Islet of Langerhans (tissue), 1 donor: ENCODE measurements at regions not wholly inside any gene's neighbourhood (a gene's known extent, or its start where the extent isn't known, plus 50 kb on each side); places are given as distances from the start of the nearest gene placed in this dataset.
A peak's percentile ranks its signal among the peaks of the same experiment; 100 is the strongest.
"Not testable (repeated sequence)": the region's sequence is repeated elsewhere in the genome, so short reads cannot be mapped to it uniquely, and the experiment has no call there.

Experiments used
- FAIRE-seq: peaks from one replicate; lab custom pipeline; 2011; peaks lifted over from hg19 to GRCh38; lab: Jason Lieb, UNC

DNA sequence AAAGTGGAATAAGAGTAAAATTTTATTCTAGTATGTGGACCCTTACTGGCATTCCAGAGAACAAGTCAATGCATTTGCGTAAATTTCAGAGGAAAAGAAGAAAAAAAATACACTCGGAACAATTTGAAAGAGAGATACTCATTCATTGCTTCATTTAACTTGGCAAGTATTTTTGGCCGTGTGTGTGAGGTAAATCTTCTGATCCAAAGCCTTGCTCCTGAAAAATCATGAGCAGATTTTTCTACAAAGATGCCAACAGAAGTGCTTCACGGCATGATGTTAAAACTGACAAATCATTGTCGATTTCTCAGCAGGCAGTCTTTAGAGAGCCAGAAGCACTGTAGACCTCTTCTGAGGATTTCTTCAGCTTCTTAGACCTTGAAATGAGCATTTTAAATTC is 194.0 kb downstream of the COX18 start:
- FAIRE-seq: no peak

DNA sequence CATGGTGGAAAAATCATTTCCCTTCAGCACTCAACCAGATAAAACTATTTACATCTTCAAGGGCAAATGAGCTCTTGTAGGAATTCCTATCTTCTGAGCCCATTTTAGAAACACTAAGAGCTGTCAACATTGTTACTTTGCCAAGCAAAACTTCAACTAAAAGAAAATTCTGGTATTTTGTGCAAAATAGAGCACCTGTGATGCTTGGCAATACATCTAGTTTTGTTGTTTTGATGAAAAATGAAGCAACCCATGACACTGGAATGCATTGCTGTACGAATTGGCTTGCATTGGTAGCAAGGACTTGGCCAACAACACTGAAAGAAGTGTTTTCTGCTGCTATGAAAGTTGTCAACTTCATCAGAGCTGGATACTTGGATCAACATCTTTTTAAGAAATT is 194.4 kb downstream of the COX18 start:
- FAIRE-seq: no peak

DNA sequence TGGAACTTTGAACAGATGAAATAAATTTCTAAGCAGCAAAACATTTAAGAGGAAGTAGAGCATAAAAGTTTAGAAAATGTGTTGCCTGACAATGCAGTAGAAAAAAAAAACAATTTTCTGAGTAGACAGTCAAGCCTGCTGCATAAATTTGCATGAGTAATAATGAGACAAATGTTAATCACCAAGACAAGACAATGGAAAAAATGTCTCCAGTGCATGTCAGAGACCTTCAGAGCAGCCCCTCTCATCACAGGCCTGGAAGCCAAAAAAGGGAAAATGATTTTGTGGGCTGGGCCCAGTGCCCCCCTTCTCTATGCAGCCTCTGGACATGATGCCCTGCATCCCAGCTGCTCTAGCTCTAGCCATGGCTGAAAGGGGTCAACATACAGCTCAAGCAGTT is 204.6 kb downstream of the COX18 start:
- FAIRE-seq: no peak

DNA sequence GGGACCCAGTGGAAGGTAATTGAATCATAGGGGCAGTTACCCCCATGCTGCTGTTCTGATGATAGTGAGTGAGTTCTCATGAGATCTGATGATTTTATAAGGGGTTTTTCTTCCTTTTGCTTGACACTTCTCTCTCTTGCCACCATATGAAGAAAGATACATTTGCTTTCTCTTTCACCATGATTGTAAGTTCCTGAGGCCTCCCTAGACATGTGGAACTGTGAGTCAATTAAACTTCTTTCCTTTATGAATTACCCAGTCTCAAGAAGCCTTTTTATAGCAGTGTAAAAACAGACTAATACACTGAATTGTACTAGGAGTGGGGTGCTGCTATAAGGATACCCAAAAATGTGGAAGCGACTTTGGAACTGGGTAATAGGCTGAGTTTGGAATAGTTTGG is 205.2 kb downstream of the COX18 start:
- FAIRE-seq: not testable (repeated sequence)

DNA sequence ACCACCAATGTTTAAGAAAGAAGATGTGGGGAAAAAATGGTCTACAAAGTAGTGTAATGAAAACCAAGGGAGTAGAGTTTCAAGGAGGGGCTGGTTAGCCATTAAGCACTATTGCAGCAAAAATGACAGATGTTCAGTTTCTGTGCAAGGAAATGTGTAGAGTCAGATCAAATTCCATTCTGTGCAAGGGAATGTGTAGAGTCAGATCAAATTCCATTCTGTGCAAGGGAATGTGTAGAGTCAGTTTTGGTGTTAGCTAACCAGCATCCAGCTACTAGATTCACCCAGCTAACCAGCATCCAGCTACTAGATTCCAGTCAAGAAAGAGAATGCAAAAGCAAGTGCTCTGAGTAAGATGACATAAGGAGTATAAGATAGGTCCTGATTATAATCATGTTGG is 208.8 kb downstream of the COX18 start:
- no peak for FAIRE-seq

DNA sequence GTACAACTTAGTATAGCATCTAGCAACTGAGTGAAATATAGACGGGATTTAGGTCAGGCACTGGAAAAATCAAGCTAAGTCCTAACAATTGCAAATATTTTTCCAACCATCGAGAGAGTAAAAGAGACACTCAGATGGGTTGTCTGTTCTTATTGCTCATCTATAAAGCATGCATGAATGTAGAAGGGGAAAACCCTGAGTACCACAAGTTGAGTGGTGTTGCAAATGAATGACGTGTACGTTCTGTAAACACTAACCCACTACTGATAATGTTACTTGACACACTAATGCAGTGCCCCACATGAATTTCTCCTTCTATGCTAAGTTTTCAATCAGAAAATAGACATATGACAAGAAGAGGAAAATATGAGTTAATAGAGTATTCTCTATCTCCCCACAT is 211.2 kb downstream of the COX18 start:
- FAIRE-seq: no peak

DNA sequence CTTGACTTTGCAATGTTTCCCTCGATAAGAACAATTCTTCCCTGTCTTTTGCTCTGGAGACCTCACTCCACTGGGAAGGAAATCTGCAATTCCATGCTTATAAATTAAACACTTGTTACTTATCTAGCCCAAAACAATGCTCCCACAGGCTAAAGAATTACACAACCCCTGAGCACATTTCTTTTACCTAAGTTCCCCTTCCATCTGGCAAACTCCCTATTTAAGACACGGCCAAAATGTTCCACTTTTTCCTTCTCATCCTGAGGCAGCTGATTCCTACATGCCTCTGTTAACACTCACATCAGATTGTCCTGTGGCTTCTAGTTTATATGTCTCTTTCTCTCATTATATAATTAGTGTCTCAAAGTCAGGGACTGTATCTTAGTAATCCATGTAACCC is 211.7 kb downstream of the COX18 start:
- no peak for FAIRE-seq

DNA sequence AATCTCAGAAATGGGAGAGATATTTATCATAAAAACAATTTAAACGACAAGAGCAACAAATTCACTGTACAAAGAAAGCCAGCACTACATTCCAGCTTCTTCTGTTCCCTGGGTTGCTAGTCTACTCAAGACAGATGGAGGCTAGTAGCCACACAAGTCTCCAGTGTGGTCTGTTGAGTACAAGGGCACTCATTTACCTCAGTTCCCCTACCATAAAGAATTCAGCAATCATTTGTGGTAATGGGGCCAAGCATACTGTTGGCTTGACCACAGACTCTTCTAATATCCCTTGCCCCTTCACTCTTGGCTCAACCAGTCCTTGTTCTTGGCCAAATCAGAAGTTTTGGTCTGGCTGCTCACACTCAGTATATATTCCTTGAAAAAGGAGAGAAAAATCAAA is 212.3 kb downstream of the COX18 start:
- no peak for FAIRE-seq

DNA sequence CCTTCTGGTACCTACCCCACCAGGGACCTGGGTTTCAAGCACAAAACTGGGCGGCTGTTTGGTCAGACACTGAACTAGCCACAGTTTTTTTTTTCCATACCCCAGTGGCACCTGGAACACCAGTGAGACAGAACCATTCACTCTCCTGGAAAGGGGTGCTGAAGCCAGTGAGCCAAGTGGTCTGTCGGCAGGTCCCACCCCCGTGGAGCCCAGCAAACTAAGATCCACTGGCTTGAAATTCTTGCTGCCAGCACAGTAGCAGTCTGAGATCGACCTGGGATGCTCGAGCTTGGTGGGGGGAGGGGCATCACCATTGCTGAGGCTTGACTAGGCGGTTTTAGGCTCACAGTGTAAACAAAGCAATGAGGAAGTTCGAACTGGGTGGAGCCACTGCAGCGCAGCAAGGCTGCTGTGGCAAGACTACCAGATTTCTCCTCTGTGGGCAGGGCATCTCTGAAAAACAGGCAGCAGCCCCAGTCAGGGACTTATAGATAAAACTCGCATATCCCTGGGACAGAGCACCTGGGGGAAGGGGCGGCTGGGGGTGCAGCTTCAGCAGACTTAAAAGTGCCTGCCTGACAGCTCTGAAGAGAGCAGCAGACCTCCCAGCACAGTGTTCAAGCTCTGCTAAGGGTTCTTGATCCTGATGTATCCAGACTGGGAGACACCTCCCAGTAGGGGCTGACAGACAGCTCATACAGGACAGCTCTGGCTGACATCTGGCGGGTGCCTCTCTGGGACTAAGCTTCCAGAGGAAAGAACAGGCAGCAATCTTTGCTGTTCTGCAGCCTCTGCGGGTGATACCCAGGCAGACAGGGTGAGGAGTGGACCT is 223.0 kb downstream of the COX18 start:
- no peak for FAIRE-seq

DNA sequence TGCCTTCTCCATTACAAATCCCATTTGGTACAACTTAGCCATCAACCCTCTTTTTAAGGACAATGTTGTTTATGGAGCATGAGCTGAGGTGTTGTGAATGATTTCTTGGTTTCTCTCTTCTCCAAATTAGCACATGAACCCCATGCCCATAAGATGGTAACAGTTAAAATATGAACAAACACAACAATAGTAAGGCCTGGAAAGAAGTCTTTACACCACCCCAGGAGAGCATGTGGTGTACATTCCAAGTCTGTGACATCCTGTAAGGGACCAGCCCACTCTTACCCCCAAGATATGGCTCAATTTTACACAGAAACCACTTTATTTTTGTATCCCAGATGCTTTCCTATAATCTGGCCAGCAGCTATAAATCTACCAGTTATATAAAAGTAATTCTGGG is 226.1 kb downstream of the COX18 start:
- no peak for FAIRE-seq

DNA sequence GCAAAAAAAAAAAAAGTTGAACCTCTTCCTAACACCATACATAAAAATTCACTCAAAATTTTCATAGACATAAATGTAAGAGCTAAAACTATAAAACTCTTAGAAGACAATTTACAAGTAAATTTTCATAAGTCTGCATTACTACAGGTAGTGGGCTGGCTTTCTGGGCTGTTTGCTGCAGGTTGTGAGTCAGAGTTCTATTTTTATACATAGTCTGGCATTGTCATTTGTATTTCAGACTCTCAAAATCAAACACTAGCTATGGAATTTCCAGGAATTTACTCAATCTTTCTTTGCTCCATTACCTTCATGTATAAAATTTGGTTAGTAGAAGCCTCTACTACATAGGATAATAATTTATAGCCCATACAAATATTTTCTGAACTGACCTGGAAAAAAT is 227.2 kb downstream of the COX18 start:
- peak; percentile 74 for FAIRE-seq

DNA sequence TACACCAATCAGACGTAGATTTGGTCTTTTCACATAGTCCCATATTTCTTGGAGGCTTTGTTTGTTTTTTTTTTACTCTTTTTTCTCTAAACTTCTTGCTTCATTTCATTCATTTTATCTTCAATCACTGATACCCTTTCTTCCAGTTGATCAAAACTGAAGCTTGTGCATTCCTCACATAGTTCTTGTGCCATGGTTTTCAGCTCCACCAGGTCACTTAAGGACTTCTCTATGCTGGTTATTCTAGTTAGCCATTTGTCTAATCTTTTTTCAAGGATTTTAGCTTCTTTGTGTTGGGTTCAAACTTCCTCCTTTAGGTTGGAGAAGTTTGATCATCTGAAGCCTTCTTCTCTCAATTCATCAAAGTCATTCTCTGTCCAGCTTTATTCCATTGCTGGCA is 229.3 kb downstream of the COX18 start:
- FAIRE-seq: not testable (repeated sequence)

DNA sequence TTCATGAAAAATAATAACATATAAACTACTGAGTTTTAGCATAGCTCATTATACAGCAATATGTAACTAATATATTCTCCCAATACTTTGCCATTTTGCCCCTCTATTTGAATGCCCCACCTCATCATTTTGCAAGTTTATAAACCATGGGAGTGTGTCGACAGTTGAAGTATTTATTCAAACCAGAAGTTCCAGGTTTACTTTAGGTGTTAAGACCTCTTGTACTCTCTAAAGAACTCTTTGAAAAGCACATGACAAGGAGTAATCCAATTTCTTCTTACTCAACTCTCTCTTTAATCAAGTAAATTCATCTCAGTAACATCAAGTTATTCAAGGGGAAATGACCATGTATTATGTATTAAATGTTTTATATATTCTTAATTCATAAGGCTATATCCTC is 240.7 kb downstream of the COX18 start:
- no peak for FAIRE-seq

DNA sequence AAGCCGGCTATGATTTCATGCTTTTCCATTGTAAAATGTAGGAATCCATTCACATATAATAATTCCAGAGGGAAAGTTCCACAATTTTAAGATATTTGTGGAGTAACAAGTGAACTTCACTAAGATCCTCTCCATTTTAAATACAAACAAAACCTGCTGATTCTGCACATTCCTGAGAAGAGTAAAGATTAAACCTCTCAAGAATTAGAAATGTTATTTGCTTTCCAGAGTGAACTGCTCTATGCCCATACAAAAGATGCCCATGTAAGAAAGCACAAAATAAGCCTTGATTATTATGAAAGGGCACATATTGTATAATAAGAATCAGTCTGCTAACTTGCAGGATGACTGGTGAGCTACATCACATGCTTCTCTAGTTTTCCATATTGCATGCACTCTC is 241.5 kb downstream of the COX18 start:
- no peak for FAIRE-seq

DNA sequence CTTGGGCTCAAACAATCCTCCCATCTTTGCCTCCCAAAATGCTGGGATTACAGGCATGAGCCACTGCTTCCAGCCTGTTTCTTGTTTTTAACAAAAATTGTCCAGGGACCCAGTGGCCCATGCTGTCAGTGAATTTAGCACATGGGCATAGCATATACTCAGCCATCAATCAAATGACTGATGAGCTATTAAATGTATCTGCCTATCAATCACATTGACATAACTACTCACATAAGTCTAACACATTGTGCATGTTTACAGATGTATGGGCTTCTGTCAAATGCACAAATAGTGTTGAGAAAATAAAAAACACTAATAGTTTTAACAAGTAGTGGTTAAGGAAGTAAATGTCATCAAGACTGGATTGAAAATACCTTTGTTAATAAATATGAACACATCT is 249.4 kb downstream of the COX18 start:
- FAIRE-seq: no peak

DNA sequence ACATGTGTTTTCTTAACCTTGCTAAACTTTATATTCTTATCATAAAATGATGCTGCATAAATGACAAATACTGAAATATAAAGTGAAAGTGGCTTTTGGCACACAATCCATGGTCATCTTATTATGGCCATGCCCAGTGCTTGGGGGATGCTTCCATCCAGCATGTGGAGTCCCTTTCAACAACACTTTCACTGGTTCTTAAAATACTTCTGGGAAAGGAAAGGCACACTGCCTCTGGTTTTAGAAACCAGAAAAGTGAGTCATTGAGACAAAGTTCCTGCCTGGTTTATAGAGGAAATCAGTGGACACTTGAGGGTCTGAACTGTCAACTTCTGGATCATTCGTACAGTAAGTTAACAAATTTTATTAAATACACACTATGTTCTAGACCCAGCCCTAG is 248.0 kb upstream of the ADAMTS3 start:
- FAIRE-seq: no peak

DNA sequence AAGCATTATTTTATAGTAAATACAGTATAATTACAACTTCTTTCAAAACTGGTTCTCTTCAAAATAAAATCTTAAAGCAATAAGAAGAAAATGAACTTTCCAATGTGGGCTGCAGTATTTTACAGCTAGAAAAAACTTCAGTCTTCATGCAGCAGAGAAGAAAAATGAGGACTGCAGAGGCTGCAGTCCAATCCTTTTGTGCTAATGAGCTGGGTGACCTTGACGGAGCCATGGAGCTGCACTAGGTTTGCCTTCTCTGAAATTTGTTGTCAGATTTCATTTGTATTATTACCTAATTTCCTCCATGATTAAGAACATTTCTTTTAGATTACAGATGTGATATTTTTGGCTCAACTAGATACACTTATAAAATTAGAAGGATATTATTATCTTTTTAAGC is 245.2 kb upstream of the ADAMTS3 start:
- no peak for FAIRE-seq

DNA sequence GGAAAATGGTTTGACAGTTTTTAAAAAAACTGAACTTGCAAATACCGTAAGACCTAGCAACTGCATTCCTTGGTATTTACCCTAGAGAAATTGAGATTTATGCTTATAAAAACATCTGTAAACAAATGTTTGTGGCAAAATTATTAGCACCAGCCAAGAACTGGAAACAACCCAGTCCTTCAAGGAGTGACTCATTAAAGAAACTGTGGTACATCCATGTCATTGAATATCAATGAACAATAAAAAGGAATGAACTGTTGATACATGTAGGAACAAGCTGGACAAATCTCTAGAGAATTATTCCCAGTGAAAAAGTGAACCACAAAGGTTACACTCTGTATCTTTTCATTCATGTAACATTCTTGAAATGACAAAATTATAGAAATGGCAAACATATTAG is 240.2 kb upstream of the ADAMTS3 start:
- no peak for FAIRE-seq

DNA sequence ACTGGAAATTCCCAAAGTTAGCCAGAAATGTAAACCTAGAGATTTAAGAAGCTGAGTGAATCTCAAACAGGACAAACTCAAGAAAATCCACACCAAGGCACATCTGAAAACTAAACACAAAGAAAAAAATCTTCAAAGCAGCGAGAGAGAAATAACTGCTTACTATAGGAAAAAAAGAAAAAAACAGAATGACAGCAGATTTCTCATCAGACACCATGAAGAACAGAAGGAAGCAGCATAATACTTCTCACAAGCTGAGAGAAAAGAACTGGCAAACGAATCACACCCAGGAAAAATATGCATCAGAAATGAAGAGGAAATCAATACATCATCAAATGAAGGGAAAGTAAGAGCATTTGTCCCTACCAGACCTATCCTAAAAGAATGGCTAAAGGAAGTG is 236.3 kb upstream of the ADAMTS3 start:
- FAIRE-seq: no peak

DNA sequence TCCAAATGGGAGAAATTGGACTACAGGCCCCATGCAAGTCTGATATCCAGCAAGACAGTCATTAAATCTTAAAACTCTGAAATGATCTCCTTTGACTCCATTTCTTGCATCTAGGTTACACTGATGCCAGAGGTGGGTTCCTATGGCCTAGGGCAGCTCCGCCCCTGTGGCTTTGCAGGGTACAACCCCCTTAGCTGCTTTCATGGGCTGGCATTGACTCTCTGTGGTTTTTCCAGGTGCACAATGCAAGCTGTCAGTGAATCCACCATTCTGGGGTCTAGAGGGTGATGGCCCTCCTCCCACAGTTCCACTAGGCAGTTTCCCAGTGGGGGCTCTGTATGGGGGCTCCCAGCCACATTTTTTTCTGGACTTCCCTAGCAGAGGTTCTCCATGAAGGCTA is 228.5 kb upstream of the ADAMTS3 start:
- FAIRE-seq: no peak

DNA sequence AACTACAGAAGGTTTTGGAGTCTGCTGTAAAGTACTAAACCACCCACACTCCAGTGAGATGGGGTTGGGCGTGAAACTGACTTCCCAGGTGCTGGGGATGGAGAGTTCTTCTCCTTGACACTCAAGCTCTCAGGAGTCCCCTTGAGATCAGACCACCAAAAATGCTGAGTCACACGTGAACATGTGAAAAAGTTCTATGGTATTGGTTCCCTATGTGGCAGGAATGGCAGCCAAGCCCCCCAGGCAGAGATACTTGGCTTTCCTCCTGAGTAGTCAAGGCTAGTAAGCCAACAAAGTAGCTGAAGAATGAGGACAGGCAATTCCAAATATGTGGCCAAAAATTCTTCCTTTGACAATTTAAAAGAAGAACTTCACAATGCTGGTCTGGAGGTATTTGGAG is 222.0 kb upstream of the ADAMTS3 start:
- no peak for FAIRE-seq

DNA sequence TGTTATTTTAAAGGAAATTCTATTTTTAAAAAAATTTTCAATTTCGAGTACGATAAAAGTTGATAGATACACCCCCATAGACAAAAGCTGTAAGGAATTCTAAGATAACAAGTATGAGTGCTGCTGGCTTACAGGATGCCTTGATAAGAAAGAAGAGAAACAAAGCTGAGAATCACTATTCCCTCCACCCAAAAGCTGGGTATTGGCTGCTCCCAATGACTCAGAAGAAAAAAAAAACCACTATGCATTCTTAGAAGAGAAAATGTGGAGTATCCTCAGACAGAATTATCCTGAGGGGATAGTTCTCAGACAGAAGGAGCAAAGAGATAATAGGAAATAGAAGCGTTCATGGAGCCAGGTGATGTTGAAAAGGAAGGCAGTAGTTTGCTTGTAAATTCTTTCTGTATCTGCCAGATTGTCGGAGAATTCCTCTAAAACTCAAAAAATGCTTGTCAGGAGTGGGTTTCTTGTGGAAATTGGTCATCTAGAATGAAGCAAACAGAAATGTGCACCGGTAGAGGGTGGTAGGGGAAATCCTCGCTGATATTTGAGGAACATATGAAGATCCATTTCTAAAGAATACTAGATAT is 217.5 kb upstream of the ADAMTS3 start:
- FAIRE-seq: no peak

DNA sequence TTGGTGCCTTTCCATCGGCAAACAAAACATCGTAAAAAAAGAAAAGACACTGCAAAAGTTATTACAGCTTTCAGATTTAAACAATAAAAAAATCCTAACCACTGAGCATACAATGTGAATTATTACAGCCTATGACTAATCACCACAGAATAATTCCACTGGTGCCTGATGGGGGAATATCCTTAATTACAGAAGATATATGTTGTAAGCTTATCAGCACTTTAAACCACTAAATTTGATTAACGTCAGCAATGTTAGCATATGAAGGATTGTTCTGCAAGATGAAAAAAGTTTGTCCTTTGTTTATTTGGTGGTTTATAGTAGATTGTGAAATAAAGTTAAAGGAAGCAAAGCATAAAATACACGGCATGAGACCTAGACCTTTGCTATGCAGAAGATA is 210.2 kb upstream of the ADAMTS3 start:
- FAIRE-seq: no peak

DNA sequence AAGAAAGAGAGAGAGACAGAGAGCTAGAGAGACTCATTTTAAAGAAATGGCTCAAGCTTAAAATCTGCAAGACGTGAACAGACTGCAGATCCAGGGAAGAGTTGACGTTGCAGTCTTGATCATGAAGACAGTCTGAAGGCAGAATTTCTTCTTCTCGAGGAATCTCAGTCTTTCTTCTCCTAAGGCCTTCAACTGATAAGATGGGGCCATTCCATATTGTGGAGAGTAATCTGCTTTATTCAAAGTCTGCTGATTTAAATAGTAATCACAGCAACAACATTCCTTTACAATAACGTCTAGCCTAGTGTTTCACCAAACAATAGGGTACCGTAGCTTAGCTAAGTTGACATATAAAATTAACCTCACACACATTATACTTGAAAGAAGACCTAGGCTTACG is 208.4 kb upstream of the ADAMTS3 start:
- FAIRE-seq: no peak
